A549 (cell line): ENCODE measurements at regions not wholly inside any gene's neighbourhood (a gene's known extent, or its start where the extent isn't known, plus 50 kb on each side); places are given as distances from the start of the nearest gene placed in this dataset.

Source experiments
- BHLHE40 ChIP-seq: IDR thresholded peaks from 2 replicates; pipeline ENCODE4 v1.6.1; 2012; ENCODE audit warnings: low read depth, low read length, inconsistent platforms
- CEBPB ChIP-seq, 2 experiments: fragments of >200 bp in 1 of 2; sonication (Bioruptor Twin) in 1 of 2; formaldehyde crosslinking in 1 of 2; IDR thresholded peaks; 2 replicates each; pipeline ENCODE4 v1.6.1; 2012 to 2016
- CTCF ChIP-seq: fragments of >200 bp; sonication (Bioruptor Twin); formaldehyde crosslinking; IDR thresholded peaks from 3 replicates; pipeline ENCODE4 v1.5.1; 2016
- EHMT2 ChIP-seq: fragments of 200-600 bp; sonication (generic); IDR thresholded peaks from 2 replicates; pipeline ENCODE4 v1.6.1; 2016; ENCODE audit warnings: antibody characterized with exemption, low read depth, mild to moderate bottlenecking, moderate library complexity
- JUNB ChIP-seq: fragments of >200 bp; sonication (Bioruptor Twin); formaldehyde crosslinking; IDR thresholded peaks from 2 replicates; pipeline ENCODE4 v1.6.1; 2016
- MYC ChIP-seq: IDR thresholded peaks from 2 replicates; pipeline ENCODE4 v1.6.1; 2012; ENCODE audit warnings: mild to moderate bottlenecking, inconsistent platforms, low read length, improper control_type of control experiment, borderline replicate concordance
- NFE2L2 ChIP-seq: fragments of 150-350 bp; conservative IDR thresholded peaks from 2 replicates; pipeline ENCODE4 v1.6.1; 2014; ENCODE audit warnings: low read length
- POLR2A ChIP-seq: IDR thresholded peaks from 2 replicates; pipeline ENCODE4 v1.6.1; 2012; ENCODE audit warnings: mild to moderate bottlenecking, low read length
- RCOR1 ChIP-seq: fragments of 150-350 bp; IDR thresholded peaks from 2 replicates; pipeline ENCODE4 v1.6.1; 2014; ENCODE audit warnings: antibody characterized with exemption, low read length, low read depth
- RFX5 ChIP-seq: fragments of 450-650 bp; IDR thresholded peaks from 2 replicates; pipeline ENCODE4 v1.7.1; 2014; ENCODE audit warnings: antibody characterized with exemption, mild to moderate bottlenecking, moderate library complexity
- TP53 ChIP-seq: fragments of 250-450 bp; sonication (Bioruptor Pico); IDR thresholded peaks from 2 replicates; pipeline ENCODE4 v1.5.0; 2021; ENCODE audit warnings: mild to moderate bottlenecking, moderate library complexity

GRCh38 chr10:6796231-6796630 lies 216.2 kb upstream of the PRKCQ start:
- TF ChIP-seq NFE2L2, result no peak
- no peak for TF ChIP-seq EHMT2
- TF ChIP-seq JUNB, result no peak
- TF ChIP-seq CTCF, result no peak
- TF ChIP-seq POLR2A, result no peak
- no peak for TF ChIP-seq BHLHE40
- TF ChIP-seq RFX5, result no peak
- TF ChIP-seq MYC, result no peak
- TF ChIP-seq RCOR1, result no peak
- TF ChIP-seq TP53, result no peak
- no peak for TF ChIP-seq CEBPB (IDR thresholded peaks at IDR 0.05)
